Head of caudate nucleus (tissue), 42 donors: ENCODE measurements at regions not wholly inside any gene's neighbourhood (a gene's known extent, or its start where the extent isn't known, plus 50 kb on each side); places are given as distances from the start of the nearest gene placed in this dataset.
"Not testable (repeated sequence)": the region's sequence is repeated elsewhere in the genome, so short reads cannot be mapped to it uniquely, and the experiment has no call there.

Source experiments
- DNase-seq, 42 donors: peaks; one replicate each; pipeline versions ENCODE4 v3.0.0 to v3.0.0-alpha.2; 2020 to 2021; ENCODE audit warnings: mixed read lengths in 7 of 42
- intact Hi-C: fragments of 100-400 bp; cut with DNase I; formaldehyde crosslinking; loops from one replicate; pipeline ENCODE4 v1.15.0; 2022

DNA sequence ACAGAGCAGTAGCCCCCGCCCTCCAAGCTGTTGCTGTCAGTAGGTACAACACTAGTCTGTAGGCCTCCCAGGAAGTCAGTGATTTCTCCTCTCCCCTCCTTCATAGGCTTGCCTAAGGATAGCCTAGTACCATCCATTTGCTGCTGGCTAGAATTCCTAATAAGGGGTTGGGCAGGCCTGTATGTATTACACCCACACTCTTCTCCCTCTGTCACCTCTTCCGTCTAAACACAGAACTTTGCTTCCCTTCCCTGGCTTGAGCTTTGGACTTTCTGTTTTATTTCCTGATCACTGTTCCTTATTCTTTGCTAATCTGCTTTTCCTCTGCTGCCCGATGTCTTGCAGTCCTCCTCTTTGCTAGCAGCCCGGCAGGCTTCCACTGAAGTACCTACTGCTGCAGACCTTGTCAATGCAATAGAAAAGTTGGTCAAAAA is 93.4 kb upstream of the UMPS start:
- intact Hi-C loops = no loop called here
- DNase-seq = no peak

DNA sequence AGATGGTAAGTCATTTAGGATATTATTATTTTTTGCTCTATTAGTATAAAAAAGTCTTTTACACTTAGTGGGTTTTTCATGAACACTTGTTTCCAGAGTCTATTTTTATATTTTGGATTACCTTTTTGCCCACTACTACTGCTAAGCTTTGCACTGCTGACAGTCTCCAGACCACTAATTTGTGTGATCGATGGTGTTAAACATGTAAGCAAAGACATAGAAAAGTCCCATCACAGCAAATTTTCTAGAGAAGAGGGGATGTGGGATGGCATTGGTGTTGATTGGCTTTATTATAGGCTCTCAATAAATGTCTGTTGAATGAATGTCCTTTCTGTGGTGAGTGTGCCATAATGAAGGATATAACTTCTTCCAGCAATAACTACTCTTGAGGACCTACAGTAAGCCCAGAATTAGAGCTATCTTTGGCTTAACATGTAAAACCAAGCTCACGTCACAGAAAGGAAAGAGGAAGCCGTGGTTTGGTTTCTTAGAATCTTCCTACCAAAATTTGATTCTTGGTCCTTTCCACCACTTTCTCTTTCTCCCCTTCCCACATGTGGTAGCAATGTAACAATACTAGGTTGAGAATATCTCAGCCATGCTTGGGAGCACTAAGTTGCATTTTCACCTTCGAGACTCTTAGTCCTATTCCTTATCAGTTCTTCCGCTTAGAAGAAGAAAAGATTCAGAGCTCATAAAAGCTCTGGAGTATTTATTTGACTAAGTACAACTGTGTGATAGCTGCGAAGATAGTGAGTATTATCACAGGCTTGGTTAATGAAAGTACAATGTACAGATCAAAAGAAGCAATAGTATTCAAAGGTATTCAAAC is 90.6 kb upstream of the UMPS start:
- intact Hi-C loops = no loop called here

DNA sequence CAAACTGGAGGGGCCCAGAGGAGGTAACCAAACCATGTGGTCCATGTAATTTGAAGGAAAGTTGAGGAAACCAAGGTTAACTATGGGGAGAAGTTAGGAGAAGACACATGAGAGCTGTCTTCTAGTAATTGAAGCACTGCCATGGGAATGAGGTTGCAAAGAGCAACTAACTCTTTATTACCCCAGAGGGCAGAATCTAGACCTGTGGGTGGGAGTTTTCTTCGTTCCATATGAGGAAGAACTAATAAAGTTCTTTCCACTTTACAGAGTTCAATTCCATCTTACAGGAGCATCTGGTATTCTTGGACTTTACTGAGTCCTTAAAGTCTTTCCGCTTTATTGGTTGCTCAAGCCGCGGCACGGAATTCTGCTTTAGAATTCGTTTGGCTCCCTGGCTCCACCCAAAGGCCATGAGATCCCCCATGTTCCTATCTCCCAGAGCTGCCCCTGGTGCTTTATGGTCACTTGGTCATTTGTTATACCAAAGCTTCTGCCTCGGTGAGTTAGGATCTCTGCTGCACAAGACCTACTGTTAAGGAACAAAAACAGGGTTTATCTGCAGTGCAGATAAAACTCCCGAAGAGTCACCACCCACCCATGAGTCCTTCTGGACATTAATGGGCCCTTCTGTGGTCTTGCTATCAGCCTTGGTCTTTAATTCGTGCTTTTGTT is 89.5 kb upstream of the UMPS start:
- intact Hi-C loops = no loop called here
- no peak for DNase-seq

More for the DNA sequence above, 90.6 kb upstream of the UMPS start:
- no peak for DNase-seq

DNA sequence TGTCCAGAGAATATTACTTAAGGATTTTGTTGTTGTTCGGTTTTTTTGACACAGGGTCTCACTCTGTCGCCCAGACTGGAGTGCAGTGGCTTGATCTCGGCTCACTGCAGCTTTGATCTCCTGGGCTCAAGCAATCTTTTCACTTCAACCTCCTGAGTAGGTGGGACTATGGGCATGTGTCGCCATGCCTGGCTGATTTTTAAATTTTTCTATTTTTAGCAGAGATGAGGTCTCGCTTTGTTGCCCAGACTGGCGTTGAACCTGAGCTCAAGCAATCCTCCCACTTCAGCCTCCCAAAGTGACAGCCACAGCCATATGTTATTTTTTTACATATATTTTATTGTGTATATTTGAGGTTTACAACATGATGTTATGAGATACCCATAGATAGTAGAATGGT is 86.8 kb upstream of the UMPS start:
- intact Hi-C loops = no loop called here
- no peak for DNase-seq

DNA sequence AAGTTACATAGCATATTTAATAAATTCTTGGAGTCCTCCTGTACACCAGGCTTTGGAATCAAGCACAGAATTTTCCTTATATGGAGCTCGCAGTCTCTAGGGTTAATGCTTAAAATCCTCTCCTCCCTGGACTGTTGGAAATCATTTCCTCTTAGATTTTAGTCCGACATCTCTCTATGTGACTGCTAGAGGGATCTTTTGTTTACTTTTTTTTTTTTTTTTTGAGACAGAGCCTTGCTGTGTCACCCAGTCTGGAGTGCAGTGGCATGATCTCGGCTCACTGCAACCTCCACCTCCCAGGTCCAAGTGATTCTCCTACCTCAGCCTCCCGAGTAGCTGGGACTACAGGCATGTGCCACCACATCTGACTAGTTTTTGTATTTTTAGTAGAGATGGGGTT is 84.1 kb upstream of the UMPS start:
- intact Hi-C loops, DNase-seq: not testable (repeated sequence)

DNA sequence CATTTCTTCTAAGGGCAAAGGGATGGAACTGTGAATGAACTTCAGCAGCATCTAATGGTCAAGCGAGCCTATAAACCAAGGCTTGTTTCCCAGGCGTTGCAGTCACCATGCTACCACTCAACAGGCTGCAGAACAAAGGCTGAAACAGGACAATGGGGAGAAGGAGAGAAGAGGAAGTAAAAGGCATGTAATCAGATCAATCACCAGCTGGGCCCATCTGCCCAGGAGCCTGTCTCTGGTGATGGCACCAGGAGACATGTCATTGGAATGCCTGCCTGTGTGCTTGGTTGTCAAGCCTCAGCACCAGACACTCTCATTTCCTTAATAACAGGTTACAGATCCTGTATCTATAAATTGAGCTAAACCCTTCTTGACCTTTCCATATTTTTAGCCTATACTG is 81.7 kb upstream of the UMPS start:
- intact Hi-C loops = no loop called here
- DNase-seq = no peak

DNA sequence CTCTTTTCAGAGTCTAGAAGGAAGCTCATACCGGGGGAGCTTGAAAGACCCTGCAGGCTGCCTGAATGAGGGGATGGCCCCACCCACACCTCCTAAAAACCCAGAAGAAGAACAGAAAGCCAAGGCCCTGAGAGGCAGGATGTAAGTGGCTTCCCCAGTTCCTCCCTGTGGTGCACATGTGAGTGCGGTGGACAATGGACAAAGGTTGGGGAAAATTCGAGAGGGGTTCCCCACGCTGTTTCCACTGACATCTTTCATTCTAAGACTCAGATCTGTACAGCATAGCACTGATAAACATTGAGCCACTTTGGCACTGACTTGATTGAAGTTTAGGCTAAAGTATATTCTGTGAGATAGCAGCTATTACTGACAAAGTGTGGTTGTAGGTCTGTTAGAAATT is 79.5 kb upstream of the UMPS start:
- no peak for DNase-seq
- intact Hi-C loops = no loop called here

DNA sequence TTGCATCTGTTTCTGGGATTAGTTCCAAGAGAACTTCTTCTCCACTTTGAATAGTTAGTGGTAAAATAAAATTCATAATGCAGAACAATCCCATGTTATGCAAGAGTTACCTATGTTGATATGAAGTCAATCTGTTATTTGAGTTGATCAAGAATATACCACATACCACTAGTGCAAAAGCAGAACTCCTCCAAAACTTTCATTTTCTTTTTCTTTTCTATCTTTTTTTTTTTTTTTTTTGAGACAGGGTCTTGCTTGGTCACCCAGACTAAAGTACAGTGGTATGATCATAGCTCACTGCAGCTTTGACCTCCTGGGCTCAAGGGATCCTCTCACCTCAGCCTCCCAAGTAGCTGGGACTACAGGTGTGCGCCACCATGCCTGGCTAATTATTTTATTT is 78.8 kb upstream of the UMPS start:
- intact Hi-C loops, DNase-seq: not testable (repeated sequence)

DNA sequence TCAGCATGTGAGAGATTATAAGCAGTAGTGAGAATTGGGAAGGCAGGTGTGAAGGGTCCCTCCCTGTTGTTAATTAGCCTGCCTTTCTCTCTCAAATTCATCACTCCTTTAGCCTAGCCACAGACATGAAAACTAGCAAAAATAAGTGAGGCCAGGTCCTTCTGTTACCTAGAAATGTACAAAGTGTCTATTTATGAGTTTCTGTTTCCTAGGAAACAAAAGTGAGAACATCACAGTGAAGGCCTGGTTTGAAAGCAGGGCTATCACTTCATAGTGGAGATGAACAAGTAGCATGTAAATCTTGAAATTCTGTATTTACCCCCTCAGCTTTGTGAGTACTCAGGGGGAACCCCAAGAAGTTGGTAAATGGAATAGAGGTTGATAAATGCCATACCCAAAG is 78.2 kb upstream of the UMPS start:
- no peak for DNase-seq
- intact Hi-C loops = no loop called here

DNA sequence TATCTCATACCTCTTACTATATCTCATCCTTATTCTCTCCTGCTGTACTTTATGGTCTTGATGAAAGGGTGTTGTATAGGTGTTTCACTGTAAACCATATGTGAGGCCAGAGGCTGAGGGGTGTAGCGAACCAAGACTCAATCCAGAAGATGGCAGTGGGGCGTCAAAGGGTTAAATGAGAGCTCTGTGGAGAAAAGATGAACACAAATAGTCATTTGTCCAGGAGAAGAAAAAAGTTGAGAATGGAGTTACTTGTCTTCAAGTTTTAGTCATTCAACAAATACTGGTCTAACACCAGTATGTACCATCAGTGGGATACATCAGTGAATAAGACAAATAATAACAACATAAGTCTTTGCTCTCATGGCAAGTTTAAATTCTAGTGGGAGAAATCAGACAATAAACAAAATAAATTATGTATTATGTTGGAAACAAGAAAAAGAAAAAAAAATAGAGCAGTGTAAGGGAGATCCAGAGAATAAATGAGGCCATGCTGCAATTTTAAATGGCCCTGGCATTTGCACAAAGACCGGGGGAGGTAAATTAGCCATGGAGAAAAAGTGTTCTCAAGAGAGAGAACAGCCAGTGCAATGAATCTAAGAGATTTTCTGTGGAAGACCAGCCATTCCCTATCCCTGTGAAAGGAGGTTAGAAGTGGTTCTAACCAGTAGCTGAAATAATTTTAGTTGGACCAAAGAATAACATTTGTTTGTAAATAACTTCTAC is 77.0 kb upstream of the UMPS start:
- intact Hi-C loops = no loop called here
- DNase-seq = peak in 3 of 42 donors; percentile 2 to 20 (median 8)

DNA sequence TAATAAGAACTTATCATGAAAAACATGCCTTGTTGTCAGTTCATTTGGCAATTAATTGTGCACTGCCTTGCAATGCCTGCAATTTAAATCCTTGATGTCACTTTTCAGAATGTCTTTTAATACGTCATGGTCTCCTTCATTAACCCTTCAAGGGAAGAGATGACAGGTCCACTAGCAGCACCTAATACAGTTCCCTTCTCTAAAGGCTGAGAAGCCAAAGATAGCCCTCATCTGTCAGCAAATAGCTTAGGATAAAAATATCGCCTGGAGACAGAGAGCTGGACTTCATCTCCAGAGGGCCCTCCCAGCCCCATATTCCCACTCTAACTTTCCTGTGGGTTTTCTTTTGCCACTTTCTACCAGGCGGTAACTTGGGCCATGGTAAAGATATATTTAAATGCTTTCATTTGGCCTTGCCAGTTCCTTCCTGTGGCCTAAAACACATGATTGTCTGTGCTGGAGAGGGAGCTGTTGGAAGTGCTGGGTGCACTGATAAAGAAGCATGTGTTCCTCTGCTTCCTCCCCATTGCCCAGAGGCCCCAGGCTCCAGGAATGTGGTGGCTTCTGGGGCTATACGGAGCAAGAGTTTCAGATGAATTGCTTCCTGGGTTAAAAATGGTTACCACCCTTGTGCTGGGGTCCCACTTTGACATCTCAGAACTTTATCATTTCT is 76.3 kb upstream of the UMPS start:
- no peak for DNase-seq
- intact Hi-C loops = no loop called here

DNA sequence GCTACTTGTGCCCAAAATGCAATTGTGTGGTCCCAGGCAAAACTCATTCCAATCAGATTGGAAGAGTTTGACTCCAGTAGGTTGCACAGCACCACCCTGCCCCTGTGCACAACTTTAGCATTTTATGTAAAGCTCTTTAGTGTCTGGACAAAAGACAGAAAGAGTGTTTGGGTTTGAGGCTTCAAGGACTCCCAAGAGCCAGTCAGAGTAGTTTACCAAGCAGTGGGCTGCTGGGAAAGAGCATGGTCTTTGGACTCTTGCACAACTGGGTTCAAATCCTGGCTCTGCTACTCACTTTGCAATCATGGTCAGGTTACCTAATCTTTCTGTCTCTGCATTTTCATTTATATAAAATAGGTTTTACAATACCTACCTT is 75.8 kb upstream of the UMPS start:
- no peak for DNase-seq
- intact Hi-C loops = no loop called here

DNA sequence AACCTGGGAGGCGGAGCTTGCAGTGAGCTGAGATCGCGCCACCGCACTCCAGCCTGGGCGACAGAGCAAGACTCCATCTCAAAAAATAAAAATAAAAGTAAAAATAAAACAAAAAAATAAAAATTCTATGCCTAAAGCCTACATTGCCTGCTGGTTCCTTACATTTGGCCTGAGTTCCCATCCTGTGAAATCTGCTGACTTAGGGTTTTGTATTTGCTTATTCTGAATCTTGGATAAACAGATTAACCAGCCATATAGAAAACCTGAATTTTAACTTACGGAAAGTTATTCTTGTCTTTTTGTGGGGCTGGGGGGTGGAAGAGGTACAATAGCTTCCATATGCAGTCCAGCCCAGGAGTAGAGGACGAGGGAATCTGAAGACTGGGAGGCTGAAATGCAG is 73.7 kb upstream of the UMPS start:
- DNase-seq = no peak
- intact Hi-C loops = no loop called here

DNA sequence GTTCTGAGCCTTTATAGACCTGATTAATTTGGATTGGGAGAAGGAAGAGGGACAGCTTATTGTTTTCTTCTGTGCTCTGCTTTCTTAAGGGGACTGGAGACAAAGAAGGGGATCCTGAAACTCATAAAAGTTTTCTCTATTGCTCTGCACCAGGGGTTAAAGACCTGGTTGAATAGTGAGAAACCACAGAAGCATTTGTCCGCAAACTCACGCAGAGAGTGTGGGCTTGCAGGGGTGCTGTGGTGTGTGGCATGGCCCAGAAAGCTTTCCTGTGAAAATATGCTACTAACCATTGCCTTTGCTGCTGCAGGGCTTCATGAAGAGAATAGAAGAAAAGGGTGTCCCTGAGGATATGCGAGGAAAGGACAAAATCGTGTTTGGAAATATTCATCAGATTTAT is 73.1 kb upstream of the UMPS start:
- intact Hi-C loops = no loop called here
- no peak for DNase-seq

DNA sequence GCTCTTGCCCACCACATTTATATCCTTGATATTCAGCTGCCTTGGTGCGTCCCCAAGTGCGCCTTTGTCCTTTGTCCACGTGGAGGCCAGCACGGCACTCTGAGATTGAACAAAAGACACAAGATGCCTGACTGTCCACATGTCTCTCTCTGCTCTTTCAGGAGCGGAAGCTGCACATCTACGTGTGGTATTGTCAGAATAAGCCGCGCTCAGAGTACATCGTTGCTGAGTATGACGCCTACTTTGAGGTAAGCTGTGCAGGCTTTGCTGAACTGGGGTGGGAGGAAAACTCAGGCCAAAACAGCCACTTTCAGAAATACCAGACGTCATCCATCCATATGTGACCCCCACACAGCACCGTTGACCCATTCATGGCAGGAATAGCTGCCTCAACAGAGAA is 72.0 kb upstream of the UMPS start:
- intact Hi-C loops = no loop called here
- DNase-seq = no peak

DNA sequence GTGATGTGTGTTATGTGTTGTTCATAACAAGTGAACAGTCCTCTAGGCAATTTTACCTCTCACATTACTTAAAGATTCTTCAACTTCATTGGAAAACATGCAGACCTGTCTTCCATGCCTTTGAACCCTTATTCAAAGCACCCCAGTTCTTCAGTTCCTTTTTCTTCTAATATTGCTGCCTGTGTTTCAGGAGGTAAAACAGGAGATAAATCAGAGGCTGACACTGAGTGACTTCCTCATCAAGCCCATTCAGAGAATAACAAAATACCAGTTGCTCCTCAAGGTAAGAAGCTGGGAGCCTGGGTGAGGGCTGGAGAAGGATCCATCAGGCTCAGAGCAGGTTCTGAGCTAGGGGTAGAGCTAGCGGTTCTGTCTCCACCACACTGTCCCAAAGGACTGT is 71.1 kb upstream of the UMPS start:
- DNase-seq = no peak
- intact Hi-C loops = no loop called here

DNA sequence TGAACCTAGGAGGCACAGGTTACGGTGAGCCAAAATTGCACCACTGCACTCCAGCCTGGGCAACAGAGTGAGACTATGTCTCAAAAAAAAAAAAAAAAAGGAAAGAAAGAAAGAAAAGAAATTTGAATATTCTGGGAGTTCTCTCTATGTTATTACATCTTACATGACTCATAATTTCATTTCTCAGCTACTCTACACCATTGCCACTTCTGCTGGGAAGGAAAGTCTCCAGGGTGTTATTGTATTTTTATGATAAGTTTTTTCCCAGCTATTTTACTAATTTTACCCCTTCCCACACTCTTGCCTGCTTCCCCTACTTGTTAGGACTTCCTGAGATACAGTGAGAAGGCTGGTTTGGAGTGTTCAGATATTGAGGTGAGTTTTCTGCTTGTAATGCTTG is 69.7 kb upstream of the UMPS start:
- peak in 2 of 42 donors; percentile 10 to 24 for DNase-seq
- intact Hi-C loops = no loop called here

DNA sequence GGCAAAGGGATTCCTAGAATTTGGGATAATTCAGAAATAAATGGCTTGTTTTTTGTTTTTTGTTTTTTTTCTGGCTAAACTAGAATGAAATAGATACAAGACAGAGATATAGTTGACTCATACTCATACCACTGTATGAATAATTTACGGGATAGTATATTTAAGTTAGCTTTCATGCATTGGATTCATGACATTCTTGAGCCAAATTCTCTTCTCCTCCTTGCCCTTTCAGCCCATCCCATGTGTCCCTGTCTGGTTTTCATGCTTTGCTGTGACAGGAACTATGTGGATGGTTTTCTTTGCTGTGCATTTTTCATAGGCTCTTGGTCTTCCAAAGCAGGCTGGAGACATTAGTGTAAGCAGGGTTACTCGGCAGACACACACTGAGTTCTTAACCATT is 66.6 kb upstream of the UMPS start:
- intact Hi-C loops = no loop called here
- DNase-seq = no peak

DNA sequence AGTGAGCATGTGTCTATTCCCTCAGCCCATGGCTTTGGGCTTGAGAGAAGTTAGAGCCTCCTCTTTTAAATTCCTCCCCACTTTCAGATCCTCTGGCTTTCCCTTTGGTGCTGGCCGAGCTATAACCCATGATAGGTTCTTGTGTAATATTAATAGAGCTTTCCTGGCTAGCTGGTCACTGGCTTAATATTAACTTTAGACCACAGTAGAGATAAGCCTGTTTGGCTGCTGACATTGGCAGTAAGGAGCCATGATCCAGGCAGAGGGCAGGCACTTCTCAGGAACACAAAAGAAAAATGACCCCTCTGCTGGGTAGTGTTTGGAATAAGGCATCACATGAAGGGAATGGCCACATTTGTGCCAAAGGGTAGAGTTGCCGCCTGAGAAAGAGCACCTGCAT is 65.4 kb upstream of the UMPS start:
- intact Hi-C loops = no loop called here

DNA sequence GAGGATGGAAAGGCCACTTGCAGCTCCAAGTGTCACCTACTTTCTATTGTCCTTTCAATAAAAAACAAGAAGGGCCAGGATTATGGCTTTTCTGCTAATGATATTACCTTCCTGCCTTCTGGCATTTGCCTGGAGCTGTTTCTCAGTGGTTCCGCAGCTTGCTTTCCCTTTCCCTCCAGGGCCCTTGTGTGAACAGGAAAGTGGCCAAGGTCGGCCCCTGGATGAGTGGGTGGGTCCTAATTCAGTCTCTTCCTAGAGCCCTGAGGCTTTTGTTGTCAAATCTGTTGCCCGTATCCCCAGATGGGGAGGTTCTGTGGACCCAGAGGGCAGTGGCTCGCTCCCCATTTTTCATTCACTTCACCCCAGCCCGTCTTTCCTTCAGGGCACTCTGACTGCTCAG is 64.2 kb upstream of the UMPS start:
- DNase-seq = no peak
- intact Hi-C loops = no loop called here

More for the DNA sequence above, 65.4 kb upstream of the UMPS start:
- DNase-seq = no peak
